GM23338 (cell line): ENCODE measurements at regions not wholly inside any gene's neighbourhood (a gene's known extent, or its start where the extent isn't known, plus 50 kb on each side); places are given as distances from the start of the nearest gene placed in this dataset.

Source experiments
- ATAC-seq: fragments of 200-7000 bp; cut with Tn5 transposase; 3 replicates; pipeline ENCODE4 v1.9.1; 2020
- DNase-seq: peaks from one replicate; pipeline ENCODE4 v3.0.0-alpha.2; 2015; ENCODE audit warnings: low spot score
- H2AFZ ChIP-seq: fragments of 200-600 bp; sonication (generic); 2 replicates; pipeline ENCODE4 v1.8.0; 2016; ENCODE audit warnings: antibody characterized with exemption, mild to moderate bottlenecking, moderate library complexity
- H3F3A ChIP-seq: fragments of 200-600 bp; sonication (generic); replicated peaks from 2 replicates; pipeline ENCODE4 v1.8.0; 2017; ENCODE audit warnings: antibody characterized with exemption, mixed run types, low read depth
- H3K27ac ChIP-seq: fragments of 200-600 bp; sonication (generic); 2 replicates; pipeline ENCODE4 v1.6.1; 2016; ENCODE audit warnings: low read depth
- H3K27me3 ChIP-seq: fragments of 200-600 bp; sonication (generic); 2 replicates; pipeline ENCODE4 v1.8.0; 2016; ENCODE audit warnings: mild to moderate bottlenecking, mixed run types, moderate library complexity; ENCODE audit not compliant: insufficient read depth
- H3K36me3 ChIP-seq: fragments of 200-600 bp; sonication (generic); 2 replicates; pipeline ENCODE4 v1.8.0; 2016; ENCODE audit warnings: mild to moderate bottlenecking; ENCODE audit not compliant: insufficient read depth
- H3K4me1 ChIP-seq: fragments of 200-600 bp; sonication (generic); 2 replicates; pipeline ENCODE4 v1.8.0; 2016; ENCODE audit warnings: mild to moderate bottlenecking, moderate library complexity; ENCODE audit not compliant: insufficient read depth
- H3K4me2 ChIP-seq: fragments of 200-600 bp; sonication (generic); 2 replicates; pipeline ENCODE4 v1.7.1; 2017; ENCODE audit warnings: mixed run types
- H3K4me3 ChIP-seq: fragments of 200-600 bp; sonication (generic); 2 replicates; pipeline ENCODE4 v1.6.1; 2016; ENCODE audit warnings: mixed run types
- H3K79me2 ChIP-seq: fragments of 200-600 bp; sonication (generic); replicated peaks from 2 replicates; pipeline ENCODE4 v1.8.0; 2017; ENCODE audit warnings: mild to moderate bottlenecking; ENCODE audit not compliant: insufficient read depth
- H3K9me2 ChIP-seq: fragments of 200-600 bp; sonication (generic); 2 replicates; pipeline ENCODE4 v1.8.0; 2017; ENCODE audit not compliant: insufficient read depth
- H4K20me1 ChIP-seq: fragments of 200-600 bp; sonication (generic); replicated peaks from 2 replicates; pipeline ENCODE4 v1.8.0; 2017; ENCODE audit warnings: mild to moderate bottlenecking; ENCODE audit not compliant: insufficient read depth
- H3K27ac Mint-ChIP-seq: 2 replicates; pipeline ENCODE4 v1.8.0; 2020; ENCODE audit warnings: inconsistent platforms, mild to moderate bottlenecking, moderate library complexity, mixed read lengths
- H3K27me3 Mint-ChIP-seq: 3 replicates; pipeline ENCODE4 v1.8.0; 2022; ENCODE audit warnings: low read depth, mild to moderate bottlenecking, moderate library complexity, mixed read lengths, inconsistent platforms; ENCODE audit not compliant: insufficient read depth, poor library complexity
- H3K36me3 Mint-ChIP-seq: 3 replicates; pipeline ENCODE4 v1.8.0; 2021; ENCODE audit warnings: low read depth, mild to moderate bottlenecking, inconsistent platforms, moderate library complexity, mixed read lengths
- H3K4me1 Mint-ChIP-seq: 3 replicates; pipeline ENCODE4 v1.8.0; 2020; ENCODE audit warnings: mild to moderate bottlenecking, inconsistent platforms, mixed read lengths
- H3K4me3 Mint-ChIP-seq: 3 replicates; pipeline ENCODE4 v1.8.0; 2021; ENCODE audit warnings: moderate library complexity, mild to moderate bottlenecking, inconsistent platforms, mixed read lengths
- H3K9me3 Mint-ChIP-seq: 3 replicates; pipeline ENCODE4 v1.8.0; 2020; ENCODE audit warnings: moderate library complexity, mild to moderate bottlenecking, inconsistent platforms, mixed read lengths
- CREB1 ChIP-seq: fragments of 250-450 bp; sonication (Bioruptor Pico); IDR thresholded peaks from 2 replicates; pipeline ENCODE4 v1.5.0; 2020; ENCODE audit warnings: low read depth, mild to moderate bottlenecking, moderate library complexity
- EZH2 ChIP-seq: fragments of 200-600 bp; sonication (generic); IDR thresholded peaks from one replicate; pipeline ENCODE4 v1.8.0; 2017; ENCODE audit warnings: antibody characterized with exemption, mild to moderate bottlenecking, low read depth; ENCODE audit not compliant: unreplicated experiment
- EZH2phosphoT487 ChIP-seq: fragments of 200-600 bp; sonication (generic); IDR thresholded peaks from one replicate; pipeline ENCODE4 v1.8.1; 2018; ENCODE audit warnings: antibody characterized with exemption; ENCODE audit not compliant: unreplicated experiment
- NANOG ChIP-seq: IDR thresholded peaks from 2 replicates; pipeline ENCODE4 v1.6.1; 2016; ENCODE audit warnings: antibody characterized with exemption, borderline replicate concordance
- POLR2AphosphoS5 ChIP-seq: IDR thresholded peaks from 2 replicates; pipeline ENCODE4 v1.6.1; 2016; ENCODE audit warnings: antibody characterized with exemption, low read depth
- STAT1 ChIP-seq: IDR thresholded peaks from one replicate; pipeline ENCODE4 v1.6.1; 2016; ENCODE audit warnings: antibody characterized with exemption; ENCODE audit not compliant: unreplicated experiment
- ZNF114 ChIP-seq: fragments of 250-450 bp; sonication (Bioruptor Pico); IDR thresholded peaks from 2 replicates; pipeline ENCODE4 v1.5.0; 2020; ENCODE audit warnings: mild to moderate bottlenecking, moderate library complexity
- ZNF331 ChIP-seq: fragments of 250-450 bp; sonication (Bioruptor Pico); IDR thresholded peaks from 2 replicates; pipeline ENCODE4 v1.5.0; 2020; ENCODE audit warnings: low read depth, mild to moderate bottlenecking, moderate library complexity
- TF ChIP-seq, protein P1 (sequence below): fragments of 250-450 bp; sonication (Bioruptor Pico); IDR thresholded peaks from 2 replicates; pipeline ENCODE4 v1.5.0; 2020; ENCODE audit warnings: mild to moderate bottlenecking, moderate library complexity
- TF ChIP-seq, protein P2 (sequence below), 2 experiments: fragments of 200-600 bp in 1 of 2; sonication (generic) in 1 of 2; conservative IDR thresholded peaks; 2 replicates each; pipeline versions ENCODE4 v1.5.1 to v1.6.1; 2016 to 2017; ENCODE audit warnings: antibody characterized with exemption in 2 of 2, low read depth in 2 of 2, mild to moderate bottlenecking in 2 of 2, moderate library complexity in 1 of 2
- TF ChIP-seq, protein P3 (sequence below): IDR thresholded peaks from 2 replicates; pipeline ENCODE4 v1.6.1; 2016; ENCODE audit warnings: antibody characterized with exemption

DNA sequence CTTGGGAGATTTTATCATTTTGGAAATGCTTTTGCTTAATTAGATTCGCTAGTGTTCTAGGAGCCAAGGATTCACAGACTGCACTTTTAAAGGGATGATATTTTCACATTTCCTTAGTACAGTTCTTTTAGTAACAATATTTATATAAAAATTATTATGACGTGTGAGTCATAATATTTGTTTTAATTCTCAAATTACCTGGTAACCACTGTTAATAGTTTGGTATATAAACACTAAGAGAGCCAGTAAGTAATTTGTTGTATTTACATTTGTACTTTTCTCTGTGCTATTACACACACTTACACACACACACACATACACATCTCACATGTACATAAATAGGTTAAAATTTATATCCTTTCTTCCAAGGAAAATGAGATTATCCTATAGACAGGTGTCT lies 58.8 kb upstream of the RAD23B start (continued):
- TF ChIP-seq, protein P1, sequence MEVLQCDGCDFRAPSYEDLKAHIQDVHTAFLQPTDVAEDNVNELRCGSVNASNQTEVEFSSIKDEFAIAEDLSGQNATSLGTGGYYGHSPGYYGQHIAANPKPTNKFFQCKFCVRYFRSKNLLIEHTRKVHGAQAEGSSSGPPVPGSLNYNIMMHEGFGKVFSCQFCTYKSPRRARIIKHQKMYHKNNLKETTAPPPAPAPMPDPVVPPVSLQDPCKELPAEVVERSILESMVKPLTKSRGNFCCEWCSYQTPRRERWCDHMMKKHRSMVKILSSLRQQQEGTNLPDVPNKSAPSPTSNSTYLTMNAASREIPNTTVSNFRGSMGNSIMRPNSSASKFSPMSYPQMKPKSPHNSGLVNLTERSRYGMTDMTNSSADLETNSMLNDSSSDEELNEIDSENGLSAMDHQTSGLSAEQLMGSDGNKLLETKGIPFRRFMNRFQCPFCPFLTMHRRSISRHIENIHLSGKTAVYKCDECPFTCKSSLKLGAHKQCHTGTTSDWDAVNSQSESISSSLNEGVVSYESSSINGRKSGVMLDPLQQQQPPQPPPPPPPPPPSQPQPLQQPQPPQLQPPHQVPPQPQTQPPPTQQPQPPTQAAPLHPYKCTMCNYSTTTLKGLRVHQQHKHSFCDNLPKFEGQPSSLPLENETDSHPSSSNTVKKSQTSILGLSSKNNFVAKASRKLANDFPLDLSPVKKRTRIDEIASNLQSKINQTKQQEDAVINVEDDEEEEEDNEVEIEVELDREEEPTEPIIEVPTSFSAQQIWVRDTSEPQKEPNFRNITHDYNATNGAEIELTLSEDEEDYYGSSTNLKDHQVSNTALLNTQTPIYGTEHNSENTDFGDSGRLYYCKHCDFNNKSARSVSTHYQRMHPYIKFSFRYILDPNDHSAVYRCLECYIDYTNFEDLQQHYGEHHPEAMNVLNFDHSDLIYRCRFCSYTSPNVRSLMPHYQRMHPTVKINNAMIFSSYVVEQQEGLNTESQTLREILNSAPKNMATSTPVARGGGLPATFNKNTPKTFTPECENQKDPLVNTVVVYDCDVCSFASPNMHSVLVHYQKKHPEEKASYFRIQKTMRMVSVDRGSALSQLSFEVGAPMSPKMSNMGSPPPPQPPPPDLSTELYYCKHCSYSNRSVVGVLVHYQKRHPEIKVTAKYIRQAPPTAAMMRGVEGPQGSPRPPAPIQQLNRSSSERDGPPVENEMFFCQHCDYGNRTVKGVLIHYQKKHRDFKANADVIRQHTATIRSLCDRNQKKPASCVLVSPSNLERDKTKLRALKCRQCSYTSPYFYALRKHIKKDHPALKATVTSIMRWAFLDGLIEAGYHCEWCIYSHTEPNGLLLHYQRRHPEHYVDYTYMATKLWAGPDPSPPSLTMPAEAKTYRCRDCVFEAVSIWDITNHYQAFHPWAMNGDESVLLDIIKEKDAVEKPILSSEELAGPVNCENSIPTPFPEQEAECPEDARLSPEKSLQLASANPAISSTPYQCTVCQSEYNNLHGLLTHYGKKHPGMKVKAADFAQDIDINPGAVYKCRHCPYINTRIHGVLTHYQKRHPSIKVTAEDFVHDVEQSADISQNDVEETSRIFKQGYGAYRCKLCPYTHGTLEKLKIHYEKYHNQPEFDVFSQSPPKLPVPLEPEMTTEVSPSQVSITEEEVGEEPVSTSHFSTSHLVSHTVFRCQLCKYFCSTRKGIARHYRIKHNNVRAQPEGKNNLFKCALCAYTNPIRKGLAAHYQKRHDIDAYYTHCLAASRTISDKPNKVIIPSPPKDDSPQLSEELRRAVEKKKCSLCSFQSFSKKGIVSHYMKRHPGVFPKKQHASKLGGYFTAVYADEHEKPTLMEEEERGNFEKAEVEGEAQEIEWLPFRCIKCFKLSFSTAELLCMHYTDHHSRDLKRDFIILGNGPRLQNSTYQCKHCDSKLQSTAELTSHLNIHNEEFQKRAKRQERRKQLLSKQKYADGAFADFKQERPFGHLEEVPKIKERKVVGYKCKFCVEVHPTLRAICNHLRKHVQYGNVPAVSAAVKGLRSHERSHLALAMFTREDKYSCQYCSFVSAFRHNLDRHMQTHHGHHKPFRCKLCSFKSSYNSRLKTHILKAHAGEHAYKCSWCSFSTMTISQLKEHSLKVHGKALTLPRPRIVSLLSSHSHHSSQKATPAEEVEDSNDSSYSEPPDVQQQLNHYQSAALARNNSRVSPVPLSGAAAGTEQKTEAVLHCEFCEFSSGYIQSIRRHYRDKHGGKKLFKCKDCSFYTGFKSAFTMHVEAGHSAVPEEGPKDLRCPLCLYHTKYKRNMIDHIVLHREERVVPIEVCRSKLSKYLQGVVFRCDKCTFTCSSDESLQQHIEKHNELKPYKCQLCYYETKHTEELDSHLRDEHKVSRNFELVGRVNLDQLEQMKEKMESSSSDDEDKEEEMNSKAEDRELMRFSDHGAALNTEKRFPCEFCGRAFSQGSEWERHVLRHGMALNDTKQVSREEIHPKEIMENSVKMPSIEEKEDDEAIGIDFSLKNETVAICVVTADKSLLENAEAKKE (CRISPR knock-in tag) = no peak
- TF ChIP-seq ZNF331 (CRISPR knock-in tag) (no peak), ZNF114 (CRISPR knock-in tag) (no peak)

DNA sequence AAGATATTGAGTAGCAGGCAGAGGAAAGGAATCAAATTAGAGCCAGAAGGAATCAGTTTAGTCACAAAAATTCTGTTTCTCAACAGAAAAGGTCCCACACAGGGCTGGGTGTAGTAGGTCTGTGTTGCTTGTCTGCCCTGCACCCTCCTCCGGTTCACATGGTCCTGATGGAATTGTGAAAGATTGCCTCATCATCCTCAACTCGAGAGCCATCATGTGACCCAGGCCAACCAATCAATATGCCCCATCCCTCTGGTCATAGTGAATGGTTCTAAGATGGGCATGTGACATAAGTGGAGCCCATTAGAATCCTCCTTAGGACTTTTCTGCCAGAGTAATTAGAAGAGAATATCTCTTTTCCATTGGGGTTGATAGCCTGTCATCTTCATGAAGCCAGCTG lies 56.7 kb upstream of the RAD23B start:
- H3K27ac ChIP-seq = no peak overlapping the region
- no peaks in the 10 kb centered on the region for H3K27me3 ChIP-seq
- Mint-ChIP-seq H3K4me3 (no peak overlapping the region), H3K27me3 (no peaks in the 10 kb centered on the region), H3K36me3 (no peaks in the 10 kb centered on the region), H3K27ac (no peak overlapping the region), H3K9me3 (no peaks in the 10 kb centered on the region), H3K4me1 (peaks cover 30% of the 10 kb centered on the region)
- no peaks in the 10 kb centered on the region for H3F3A ChIP-seq
- H3K36me3 ChIP-seq = no peaks in the 10 kb centered on the region
- H3K4me1 ChIP-seq = peaks cover 23% of the 10 kb centered on the region
- 0 out of 2 replicates have a peak overlapping the region, but pooled peaks have one; percentile 25 for H2AFZ ChIP-seq
- no peaks in the 10 kb centered on the region for H3K79me2 ChIP-seq
- ATAC-seq = no peak
- no peak overlapping the region for H3K4me2 ChIP-seq
- H4K20me1 ChIP-seq = no peaks in the 10 kb centered on the region
- DNase-seq = no peak
- H3K4me3 ChIP-seq = no peak overlapping the region
- peaks cover 15% of the 10 kb centered on the region for H3K9me2 ChIP-seq
- no peak for TF ChIP-seq EZH2
- no peak for TF ChIP-seq NANOG
- TF ChIP-seq EZH2phosphoT487 = no peak
- no peak for TF ChIP-seq ZNF114 (CRISPR knock-in tag)
- no peak for TF ChIP-seq STAT1
- no peak for TF ChIP-seq POLR2AphosphoS5
- no peak for TF ChIP-seq CREB1 (CRISPR knock-in tag)
- TF ChIP-seq, protein P2, sequence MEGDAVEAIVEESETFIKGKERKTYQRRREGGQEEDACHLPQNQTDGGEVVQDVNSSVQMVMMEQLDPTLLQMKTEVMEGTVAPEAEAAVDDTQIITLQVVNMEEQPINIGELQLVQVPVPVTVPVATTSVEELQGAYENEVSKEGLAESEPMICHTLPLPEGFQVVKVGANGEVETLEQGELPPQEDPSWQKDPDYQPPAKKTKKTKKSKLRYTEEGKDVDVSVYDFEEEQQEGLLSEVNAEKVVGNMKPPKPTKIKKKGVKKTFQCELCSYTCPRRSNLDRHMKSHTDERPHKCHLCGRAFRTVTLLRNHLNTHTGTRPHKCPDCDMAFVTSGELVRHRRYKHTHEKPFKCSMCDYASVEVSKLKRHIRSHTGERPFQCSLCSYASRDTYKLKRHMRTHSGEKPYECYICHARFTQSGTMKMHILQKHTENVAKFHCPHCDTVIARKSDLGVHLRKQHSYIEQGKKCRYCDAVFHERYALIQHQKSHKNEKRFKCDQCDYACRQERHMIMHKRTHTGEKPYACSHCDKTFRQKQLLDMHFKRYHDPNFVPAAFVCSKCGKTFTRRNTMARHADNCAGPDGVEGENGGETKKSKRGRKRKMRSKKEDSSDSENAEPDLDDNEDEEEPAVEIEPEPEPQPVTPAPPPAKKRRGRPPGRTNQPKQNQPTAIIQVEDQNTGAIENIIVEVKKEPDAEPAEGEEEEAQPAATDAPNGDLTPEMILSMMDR (conservative IDR thresholded peaks at IDR 0.05; ENCODE audit: low read depth in 2 of 2) = no peak
- TF ChIP-seq, protein P3, sequence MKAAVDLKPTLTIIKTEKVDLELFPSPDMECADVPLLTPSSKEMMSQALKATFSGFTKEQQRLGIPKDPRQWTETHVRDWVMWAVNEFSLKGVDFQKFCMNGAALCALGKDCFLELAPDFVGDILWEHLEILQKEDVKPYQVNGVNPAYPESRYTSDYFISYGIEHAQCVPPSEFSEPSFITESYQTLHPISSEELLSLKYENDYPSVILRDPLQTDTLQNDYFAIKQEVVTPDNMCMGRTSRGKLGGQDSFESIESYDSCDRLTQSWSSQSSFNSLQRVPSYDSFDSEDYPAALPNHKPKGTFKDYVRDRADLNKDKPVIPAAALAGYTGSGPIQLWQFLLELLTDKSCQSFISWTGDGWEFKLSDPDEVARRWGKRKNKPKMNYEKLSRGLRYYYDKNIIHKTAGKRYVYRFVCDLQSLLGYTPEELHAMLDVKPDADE = no peak
